Ureter (tissue), 1 donor: ENCODE measurements at regions not wholly inside any gene's neighbourhood (a gene's known extent, or its start where the extent isn't known, plus 50 kb on each side); places are given as distances from the start of the nearest gene placed in this dataset.

ENCODE experiments used
- DNase-seq: peaks from one replicate; pipeline ENCODE4 v3.0.0-alpha.2; 2020; ENCODE audit warnings: low spot score
- donor health status: DM: yes; HTN: yes; CAD: no.

DNA sequence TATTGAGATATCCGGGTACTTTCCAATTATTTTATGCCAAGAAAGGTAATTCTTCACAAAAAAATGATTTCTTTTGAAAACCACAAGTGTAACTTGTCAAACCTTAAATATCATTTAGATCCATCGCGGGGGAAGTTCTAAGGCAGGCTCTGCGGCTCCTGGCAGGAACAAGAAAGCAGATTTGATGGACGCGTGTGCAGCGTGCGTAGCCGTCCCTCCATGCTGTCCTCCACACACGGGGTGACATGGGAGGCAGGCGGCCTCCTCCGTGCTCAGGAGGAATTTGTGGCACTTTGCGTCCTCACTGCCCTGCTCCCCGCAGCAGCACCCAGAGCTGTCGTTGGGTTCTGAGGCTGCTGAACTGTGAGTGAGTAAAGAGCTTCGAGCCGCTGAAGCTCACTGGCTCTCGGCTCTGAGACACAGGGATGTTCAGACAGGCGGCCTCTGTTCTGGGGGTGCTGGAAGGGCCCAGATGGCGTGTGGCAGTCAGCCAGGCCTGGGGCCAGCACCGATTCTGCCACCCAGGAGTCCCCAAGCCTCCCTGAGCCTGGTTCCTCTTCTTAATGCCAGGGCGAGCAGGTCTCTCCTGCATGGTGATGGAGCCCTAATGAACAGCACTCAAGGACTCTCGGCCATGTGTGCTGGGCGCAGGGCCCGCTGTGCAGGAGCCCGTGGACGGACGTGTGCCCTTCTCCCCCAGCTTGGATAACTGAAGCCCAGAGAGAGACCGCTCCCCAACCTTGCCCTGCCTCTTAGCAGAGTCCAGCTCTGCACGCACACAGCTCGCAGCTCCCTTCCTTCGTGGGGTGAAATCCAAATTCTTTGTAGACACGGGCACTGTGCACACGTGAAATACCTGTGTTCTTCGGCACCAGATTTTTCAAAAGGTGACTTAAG lies 185.4 kb upstream of the SHH start:
- DNase-seq = no peak

DNA sequence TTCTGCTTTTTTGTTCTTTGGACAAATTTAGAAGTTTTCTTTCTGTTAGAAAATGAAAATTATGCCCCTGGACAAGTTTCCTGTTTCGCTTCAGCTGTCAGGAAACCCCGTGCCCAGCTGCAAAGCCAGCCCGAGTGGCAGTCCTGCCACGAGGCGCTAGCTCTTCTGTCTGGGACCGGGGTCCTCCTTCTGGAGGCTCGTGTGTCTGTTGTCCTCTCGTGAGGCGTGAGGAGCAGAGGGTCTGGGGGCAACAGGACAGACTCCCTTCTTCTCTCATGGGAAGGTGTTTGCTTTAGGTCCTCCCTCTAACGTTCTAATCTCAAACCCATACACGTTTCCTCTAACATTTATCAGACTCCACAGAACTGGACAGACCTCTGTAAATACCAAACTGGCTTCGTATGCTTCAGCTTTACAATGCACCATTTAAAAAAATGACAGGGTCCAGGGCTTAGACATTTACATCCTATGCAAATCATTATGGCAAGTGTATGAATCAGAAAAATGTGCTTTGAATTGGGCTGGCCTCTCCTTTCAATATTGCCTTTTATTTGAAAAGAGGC lies 184.5 kb upstream of the SHH start:
- no peak for DNase-seq

DNA sequence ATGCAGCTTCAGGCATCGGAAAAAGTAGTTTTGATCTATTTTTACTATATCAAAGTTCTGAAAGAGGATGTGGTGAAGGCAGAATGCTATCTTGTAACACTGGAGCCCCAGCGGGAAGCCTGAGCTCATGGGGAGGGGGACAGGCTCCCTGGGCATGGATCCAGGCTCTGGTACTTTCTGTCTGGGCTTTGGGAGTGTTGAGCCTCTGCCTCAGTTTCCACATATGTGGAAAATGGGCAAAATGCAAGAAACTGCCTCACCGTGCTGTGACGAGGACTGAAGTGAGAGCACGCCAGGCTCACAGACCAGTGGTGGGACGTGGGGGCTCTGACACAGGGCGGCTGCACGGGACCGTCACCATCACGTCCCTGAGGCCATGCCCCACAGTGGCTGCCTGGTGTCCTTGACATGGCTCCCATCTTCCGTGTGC lies 182.9 kb upstream of the SHH start:
- DNase-seq = no peak

DNA sequence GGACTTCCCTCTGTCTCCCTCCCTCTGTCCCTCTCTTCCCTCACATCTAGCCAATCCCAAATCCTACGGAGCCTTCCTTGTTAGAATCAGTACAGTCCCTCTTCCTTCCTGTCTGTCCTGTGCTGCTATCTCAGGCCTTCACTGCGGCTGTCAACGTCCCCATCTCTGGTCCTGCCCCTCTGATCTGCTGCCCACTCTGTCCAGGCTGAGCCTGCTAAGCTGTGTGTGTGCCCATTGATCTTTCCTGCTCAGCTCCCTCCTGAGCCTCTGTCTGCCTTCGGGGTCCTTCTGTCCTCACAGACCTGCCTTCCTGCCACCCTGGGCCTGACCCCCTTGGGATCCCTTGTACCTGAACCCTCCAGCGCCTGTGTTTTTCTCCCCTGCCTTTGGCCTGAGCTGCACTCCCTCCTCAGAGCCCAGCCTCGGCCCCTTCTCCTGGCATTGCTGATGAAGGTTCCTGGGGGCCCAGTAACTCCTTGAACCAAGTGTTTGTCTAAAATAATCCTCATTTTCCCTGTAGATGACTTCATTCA lies 182.1 kb upstream of the SHH start:
- no peak for DNase-seq

DNA sequence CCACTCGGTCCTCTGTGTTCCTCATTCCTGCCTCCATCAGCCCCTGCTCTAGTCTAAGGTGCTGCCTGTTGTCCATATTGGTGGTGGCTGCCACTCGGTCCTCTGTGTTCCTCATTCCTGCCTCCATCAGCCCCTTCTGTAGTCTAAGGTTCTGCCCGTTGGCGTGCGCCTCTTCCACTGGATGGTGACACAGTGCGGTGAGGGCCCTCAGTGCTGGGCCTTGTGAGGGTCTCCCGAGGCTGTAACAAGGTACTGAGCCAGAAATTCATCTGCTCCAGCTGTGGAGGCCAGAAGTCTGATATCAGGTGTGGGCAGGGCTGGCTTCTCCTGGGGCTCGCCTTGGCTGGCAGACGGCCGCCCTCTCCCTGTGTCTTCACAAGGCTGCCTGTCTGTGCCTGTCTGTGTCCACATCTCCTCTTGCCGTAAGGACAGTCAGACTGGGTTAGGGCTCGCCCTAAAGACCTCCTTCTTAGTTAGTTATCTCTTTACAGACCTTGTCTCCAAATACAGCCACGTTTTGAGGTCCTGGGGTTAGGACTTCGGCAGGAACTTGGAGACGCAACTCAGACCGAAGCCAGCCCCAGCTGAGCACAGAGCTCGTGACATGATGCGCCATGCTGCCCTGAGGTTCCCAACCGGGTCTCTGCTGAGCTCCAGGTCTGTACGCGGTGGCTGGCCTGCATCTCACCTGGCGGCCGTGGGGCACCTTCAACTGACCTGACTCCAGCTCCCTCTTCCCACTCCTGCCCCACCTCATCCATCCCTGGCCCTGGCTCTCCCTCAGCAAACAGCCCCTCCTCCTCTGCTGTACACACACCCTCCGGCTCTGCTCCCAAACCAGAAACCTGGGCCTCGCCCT lies 181.4 kb upstream of the SHH start:
- DNase-seq = peak; percentile 45

DNA sequence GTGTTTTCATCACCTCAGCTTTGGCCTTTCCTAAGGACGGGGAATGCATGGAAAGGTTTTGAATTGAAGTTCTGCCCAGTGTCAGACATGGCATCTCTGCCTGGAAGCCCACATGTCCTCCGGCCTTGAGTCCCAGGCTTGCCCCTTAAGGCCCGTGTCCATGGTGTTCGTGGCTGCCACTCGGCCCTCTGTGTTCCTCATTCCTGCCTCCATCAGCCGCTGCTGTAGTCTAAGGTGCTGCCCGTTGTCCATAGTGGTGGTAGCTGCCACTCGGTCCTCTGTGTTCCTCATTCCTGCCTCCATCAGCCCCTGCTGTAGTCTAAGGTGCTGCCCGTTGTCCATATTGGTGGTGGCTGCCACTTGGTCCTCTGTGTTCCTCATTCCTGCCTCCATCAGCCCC lies 180.7 kb upstream of the SHH start:
- peak; percentile 1 for DNase-seq

DNA sequence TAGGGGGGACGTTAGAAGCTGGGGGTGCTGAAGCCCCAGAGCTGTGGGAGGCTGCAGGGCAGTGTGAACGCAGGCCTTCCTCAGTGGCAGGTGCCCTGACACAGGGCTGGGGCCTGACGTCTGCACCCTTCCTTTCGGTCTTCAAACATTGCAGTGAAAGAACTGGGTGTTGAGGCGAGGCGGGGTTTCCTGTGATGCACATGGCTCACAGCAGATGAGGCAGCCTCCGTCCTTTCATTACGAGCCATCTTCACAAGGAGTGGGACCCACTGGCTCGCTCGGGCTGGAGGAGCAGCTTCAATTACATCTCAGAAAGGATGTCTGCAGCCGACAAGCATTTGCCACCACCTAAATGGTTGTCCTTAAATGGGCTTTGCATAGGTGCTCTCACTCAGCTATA lies 180.3 kb upstream of the SHH start:
- DNase-seq = peak; percentile 13

DNA sequence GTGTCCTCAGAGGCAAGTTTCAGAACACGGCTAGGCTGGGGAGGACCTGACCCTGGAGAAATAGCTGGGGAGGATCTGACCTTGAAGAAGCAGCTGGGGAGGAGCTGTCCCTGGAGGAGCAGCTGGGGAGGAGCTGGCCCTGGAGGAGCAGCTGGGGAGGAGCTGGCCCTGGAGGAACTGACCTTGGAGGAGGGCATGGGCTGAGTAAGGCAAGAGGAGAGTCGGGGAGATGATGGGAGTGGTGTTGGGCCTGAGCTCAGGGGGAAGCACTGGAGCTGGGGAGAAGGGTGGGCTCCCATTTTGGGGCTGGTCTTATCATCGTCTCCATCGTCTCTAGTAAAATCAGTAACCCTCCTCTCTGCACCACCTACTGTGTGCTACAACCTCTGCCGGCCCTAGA lies 179.8 kb upstream of the SHH start:
- no peak for DNase-seq

DNA sequence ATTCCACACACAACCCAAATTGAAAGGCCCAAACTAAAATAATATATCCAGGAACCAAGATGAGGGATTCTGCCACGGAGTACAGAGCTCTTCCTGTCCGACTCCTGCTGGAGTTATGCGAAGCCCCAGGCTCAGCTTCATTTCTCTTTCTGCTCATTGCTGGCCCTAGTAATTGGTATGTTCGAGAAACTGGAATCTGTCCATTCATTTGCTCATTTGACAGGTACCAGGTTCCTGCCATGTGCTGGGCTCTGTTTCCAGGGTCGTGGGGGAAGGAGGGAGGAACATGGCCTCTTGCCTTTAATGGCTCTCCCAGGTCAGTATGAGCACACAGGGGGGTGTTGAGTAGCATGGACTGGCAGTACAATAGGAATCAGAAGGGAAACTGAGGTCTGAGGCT lies 179.2 kb upstream of the SHH start:
- DNase-seq = no peak

DNA sequence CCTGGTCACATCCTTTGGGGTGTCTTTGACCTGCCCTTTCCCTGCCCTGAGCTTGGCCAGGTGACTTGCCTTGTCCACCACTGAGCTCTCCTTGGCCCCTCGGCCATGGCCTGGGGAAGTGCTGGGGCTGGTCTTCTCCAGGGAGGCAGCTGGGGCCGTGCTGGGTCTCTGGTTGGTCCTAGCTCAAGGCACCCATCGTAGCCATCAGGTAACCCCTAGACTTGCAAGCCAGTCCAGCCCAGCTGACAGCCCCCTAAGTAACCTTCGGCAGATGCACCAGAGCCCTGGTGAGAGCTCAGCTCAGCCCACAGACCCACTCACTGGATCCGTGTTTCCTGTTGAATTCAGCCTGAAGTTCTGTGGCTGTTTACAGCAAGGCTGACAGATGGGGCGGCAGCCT lies 176.2 kb upstream of the SHH start:
- DNase-seq = no peak

DNA sequence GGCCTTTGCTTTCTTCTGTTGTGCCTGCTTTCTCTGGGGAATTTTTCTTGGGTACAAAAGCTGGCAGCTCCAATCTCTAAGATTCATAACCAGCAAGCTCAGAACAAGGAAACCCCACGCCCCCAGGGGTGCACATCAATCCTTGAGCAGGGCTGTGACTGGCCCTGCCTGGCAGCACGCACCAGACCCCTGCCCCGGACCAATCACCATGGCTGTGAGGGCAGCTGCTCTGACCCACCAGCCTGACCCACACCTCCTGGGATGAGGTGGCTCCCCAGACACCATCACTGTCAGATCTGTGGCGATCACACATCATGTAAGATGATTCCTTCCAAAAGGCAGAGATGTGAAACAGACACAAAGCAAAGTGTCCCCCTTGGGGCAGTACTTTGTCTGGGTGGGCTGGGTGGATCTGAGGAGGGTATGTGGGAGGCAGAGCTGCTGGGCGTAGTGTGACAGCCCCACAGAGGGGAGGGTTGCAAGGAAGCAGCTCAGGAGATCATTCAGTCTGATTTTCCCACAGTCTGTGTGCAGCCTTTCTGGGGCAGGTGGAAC lies 175.5 kb upstream of the SHH start:
- DNase-seq = no peak

DNA sequence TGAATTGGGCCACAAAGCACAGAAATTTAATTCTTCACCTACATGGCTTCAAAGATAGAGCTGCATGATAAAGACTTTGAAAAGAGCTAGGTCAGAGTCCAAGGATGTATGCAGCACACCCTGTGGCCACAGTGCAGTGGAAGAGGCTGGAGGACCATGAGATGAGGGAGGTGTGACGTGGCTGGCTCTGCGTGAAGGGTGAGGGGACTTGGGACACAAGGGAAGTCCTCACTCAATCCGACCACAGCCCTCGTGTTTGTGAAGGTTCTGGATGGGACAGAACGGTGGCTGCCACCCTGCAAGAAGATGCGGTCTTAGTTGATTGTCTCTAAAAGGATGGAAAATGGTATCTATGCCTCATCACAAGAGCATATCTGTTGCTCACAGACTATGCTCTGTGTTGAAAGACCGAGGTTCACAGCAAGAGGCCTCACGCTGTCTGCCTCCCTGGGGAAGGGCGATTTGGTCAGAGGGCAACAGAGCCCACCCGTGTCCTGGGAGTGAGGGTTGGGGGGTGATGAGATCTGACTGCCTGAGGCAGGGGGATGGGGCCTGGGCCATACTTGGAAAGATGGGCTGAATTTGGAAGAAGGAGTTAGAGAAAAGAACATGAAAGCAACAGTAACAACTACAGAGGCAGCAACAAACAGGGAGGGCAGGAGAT lies 174.4 kb upstream of the SHH start:
- DNase-seq = no peak

DNA sequence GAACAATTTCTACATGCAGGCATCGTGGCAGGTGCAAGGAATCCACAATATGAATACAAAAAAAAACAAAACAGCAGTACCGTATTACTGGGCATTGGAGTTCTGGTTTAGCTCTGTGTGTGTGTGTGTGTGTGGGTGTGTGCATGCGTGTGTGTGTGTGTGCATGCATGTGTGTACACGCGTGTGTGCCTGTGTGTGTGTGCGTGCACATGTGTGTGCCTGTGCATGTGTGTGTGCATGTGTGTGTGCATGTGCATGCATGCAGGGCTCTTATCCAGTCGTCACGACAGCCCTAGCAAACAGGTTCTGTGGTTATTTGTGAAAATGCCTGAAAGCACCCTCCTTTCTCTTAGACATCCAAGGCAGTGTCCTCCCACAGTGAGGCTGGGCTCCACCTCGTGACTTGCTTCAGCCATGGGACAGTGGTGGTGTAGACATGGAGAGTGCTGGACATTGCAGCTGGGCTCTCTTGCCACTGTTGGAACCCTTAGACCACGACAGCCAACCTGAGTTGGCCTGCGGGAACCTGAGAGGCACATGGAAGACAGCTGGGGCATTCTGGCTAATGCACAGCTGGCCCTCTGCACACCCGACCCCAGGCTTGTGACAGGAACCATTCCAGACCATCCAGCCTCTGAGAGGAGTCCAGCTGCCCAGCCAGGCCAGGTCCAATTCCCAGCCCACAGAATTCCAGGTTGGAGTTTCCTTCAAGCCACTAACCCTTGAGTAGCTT lies 173.4 kb upstream of the SHH start:
- peak; percentile 26 for DNase-seq

DNA sequence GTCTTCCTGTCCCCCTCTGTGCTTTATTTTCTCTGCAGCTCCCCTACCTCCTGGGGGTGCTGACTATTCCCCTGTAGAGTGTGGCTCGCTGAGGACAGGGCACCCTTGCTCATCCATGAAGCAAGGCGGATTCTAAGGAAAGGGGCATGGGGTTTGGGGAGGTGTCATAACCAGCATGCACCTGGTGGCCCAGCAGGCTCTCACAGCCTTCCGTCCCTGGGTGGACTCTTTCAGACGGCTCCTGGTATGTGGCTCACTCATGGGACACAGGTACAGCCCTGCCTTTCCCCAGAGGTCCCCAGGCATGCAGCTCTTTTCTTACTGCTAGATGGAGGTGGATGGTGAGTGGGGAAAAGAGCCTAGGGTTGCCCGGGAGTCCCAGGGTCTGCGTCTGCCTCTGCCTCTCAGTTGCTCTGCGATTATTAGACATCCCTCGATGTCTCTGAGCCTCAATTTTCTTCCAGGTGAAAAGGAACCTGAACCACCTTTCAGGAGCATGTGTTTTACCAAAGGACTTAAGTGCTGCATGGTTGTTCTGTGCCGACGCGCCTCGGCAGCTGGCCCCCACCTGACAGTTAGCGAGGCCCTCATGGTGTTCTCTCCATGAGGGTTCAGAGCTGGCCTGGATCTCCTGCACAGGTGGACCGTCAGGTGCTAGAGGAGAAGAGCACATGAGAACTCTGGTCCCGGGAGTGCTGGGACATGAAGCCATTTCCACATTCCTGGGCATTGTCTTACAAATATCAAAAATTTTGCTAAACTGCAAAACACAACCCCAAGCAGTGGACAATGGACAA lies 172.5 kb upstream of the SHH start:
- DNase-seq = peak; percentile 36

DNA sequence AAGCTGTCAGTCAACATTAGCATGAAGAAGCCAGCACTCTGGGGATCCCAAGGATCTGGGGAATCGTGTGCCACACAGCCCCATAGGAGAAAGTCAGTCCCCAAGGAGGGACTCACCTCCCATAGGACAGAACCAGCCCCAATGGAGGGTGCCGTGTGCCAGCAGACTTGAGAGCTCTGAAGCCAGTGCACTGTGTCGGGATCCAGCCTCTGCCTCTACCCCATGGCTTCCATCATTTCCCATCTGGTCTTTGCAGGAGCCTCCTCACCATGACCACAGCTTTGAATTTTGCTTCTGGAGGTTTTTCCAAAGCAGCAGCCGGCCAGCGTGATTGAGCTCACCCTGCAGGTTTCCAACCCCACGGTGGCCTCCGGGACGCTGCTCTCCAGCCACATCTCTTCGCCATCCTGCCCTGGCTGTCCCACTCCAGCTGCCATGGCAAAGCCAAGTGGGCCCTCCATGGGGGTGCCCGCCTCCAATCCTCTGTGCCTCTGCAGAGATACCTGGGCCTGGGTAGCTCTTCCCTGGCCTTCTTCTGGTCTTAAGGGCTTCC lies 171.8 kb upstream of the SHH start:
- peak; percentile 35 for DNase-seq

DNA sequence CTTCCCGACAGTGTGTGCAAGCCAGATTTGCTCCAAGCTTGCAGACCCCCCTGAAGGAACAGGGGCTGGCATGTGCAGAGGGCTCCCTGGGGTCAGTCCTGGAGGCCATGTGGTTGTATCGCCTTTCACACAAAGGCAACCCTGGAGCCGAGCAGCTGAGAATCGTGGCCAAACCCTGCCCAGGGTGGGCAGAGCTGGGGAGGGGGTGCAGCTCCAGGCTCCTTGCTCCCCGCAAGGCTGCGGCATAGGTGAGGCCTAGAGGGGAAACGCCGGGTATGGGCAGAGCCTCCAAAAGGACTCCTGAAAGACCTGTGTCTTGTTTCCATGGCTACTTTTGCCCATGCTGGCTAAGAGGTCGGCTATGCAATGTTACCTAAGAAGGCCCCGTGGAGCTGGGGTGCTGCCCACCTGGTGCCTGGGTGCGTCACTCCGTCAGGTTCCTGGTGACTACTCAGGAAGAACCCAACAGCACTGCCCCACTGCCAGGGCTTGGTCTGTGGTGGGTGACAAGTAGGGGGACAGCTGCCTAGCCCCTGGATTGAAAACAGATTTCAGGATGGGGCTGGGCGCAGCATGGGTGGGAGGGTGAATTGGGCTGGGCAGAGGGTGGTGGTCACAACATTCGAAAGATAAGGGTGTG lies 171.0 kb upstream of the SHH start:
- peak; percentile 22 for DNase-seq

DNA sequence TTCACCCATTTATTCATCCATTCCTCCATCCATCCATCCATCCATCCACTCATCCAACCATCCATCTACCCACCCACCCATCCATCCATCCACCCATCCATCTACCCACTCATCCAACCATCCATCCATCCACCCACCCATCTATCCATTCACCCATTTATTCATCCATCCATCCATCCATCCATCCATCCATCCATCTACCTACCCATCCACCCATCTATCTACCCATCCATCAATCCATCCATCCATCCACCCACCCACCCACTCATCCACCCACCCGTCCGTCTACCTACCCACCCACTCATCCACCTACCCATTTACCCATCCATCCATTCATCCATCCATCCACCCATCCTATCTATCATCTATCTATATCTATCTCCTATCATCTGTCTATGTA lies 169.4 kb upstream of the SHH start:
- DNase-seq = peak; percentile 10

DNA sequence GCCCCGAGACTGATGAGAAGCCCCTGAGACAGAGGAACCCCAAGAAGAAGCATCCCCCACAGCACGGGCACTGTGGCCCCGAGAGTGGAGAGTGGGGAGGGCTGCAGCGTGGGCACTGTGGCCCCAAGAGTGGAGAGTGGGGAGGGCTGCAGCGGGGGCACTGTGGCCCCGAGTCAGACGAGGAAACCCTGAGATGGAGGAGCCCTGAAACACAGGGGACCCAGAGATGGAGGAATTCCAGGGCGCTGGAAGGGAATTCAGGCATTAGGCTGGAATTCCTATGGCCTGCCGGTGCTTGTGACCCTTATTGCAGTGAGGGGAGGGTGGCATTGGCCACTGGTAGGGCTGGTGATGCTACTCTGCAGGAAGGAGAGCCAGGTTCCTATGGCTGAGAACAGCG lies 168.6 kb upstream of the SHH start:
- DNase-seq = peak; percentile 28

DNA sequence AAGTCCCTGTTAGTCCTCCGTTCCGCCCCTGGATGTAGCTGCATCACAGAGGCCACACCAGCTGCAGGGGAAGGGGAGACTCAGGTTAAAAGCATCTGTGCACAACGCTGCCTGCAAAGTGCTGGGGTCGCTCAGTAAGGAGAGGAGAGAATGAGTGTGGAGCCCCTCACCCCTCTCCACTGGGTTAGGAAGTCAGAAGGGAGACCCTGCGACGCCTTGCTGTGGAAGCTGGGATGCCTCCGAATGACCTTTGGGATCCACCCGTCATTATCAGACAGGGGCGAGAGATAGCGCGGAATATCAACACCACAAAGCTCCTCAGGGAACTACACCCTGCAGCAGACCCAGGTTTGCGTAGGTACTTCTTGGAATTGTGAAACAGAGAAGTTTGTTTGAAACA lies 167.7 kb upstream of the SHH start:
- no peak for DNase-seq
